ENCODE measurements at regions not wholly inside any gene's neighbourhood (a gene's known extent, or its start where the extent isn't known, plus 50 kb on each side); places are given as distances from the start of the nearest gene placed in this dataset.

DNA sequence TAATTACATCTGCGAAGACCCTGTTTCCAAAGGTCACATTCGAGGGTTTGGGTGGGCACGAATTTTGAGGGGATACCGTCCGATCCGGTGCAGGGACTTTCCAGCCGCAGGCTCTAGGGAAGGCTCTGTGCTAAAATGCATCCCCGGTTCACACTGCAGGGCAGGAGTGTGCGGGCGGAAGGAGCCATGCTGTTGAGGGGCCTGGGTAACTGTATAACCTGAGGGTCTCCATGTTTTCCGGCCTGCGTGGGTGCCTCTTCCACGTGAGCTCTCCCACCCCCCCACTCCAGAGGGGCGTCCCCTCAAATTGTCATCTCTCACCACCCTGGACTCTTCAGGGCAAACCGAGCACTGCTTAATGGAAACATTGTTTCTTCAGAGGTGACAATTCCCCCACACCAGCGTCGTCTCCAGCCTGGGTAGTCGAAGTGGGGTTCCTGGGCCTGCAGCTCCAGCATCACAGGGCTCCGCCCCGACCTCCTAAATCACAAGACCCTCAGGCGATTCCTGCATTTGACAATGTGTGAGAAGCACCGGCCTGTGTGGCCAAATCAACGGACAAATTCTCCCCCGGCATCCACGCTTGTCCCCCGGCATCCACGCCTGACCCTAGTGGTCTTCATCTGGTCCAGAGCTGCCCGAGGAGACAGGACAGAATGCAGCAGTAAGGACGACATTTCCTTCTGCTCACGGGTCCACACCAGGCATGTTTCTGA, 51.2 kb downstream of the FOXL3 start:
- no peaks in the 10 kb centered on the region for H3K27me3 ChIP-seq
- no peak for DNase-seq
- H3K4me1 ChIP-seq (ENCODE audit: insufficient read depth), result no peaks in the 10 kb centered on the region
- H3K4me3 ChIP-seq, result no peak overlapping the region
- no peaks in the 10 kb centered on the region for H3K9me3 ChIP-seq
- H3K36me3 ChIP-seq, result no peaks in the 10 kb centered on the region
- no peak overlapping the region for H3K27ac ChIP-seq
- no peak for TF ChIP-seq POLR2A (IDR thresholded peaks at IDR 0.05)
- TF ChIP-seq, protein P1, sequence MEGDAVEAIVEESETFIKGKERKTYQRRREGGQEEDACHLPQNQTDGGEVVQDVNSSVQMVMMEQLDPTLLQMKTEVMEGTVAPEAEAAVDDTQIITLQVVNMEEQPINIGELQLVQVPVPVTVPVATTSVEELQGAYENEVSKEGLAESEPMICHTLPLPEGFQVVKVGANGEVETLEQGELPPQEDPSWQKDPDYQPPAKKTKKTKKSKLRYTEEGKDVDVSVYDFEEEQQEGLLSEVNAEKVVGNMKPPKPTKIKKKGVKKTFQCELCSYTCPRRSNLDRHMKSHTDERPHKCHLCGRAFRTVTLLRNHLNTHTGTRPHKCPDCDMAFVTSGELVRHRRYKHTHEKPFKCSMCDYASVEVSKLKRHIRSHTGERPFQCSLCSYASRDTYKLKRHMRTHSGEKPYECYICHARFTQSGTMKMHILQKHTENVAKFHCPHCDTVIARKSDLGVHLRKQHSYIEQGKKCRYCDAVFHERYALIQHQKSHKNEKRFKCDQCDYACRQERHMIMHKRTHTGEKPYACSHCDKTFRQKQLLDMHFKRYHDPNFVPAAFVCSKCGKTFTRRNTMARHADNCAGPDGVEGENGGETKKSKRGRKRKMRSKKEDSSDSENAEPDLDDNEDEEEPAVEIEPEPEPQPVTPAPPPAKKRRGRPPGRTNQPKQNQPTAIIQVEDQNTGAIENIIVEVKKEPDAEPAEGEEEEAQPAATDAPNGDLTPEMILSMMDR (IDR thresholded peaks at IDR 0.05), result no peak
- TF ChIP-seq EP300 (IDR thresholded peaks at IDR 0.05), result no peak
- intact Hi-C loops (cut with DNase I), result loop anchor here in 1 of 4 donors (10.0 kb wide), 1 partner anchor 194 kb away; no protein-coding TSS in a partner anchor
- WGBS, 3 donors, result 85 to 89% (median 89%) methylated on average over 30 of the region's 30 CpGs

DNA sequence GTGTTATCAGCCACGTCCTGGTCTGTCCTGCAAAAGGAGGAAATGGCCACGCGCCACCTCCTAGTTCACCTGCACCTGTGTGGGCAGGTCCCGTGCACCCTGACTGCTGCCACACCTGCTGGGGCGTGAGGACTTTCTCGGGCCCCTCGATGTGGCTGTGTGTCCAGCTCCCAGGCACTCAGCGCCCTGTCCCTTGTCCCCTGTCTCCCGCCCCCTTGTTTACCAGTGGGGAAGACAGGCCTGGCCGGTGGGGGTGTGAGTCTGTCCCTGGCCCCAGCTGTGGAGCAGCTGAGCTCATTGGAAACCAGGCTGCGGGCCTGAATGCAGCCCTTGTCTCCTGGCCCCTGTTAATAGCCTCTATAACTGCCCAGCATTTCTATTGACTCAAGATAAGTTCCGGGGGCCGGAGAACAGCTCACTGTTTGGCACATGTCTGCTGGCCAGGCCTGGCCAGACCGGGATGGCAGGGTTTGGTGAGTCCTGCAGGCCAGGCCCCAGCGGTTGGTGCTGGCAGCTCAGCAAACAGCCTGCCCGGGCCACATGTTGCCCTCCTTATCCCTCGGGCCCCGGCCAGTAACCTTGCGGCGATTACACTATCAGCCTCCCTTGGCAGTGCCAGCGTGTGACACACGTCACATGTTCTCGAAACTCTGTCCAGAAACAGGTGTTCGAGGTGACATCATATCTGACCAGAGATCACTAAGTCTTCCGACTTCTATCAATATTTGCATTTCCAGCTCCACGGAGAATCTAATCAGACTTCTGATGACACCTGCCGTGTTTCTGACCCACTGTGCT, 52.1 kb downstream of the FOXL3 start:
- no peaks in the 10 kb centered on the region for H3K4me1 ChIP-seq (ENCODE audit: insufficient read depth)
- DNase-seq, result no peak
- no peaks in the 10 kb centered on the region for H3K36me3 ChIP-seq
- no peaks in the 10 kb centered on the region for H3K27me3 ChIP-seq
- H3K27ac ChIP-seq, result no peak overlapping the region
- intact Hi-C loops (cut with DNase I), result loop anchor here in 1 of 4 donors (10.0 kb wide), 1 partner anchor 193 kb away; no protein-coding TSS in a partner anchor
- H3K4me3 ChIP-seq, result no peak overlapping the region
- TF ChIP-seq, protein P1 (IDR thresholded peaks at IDR 0.05), result no peak
- no peak for TF ChIP-seq EP300 (IDR thresholded peaks at IDR 0.05)
- no peak for TF ChIP-seq POLR2A (IDR thresholded peaks at IDR 0.05)
- H3K9me3 ChIP-seq, result no peaks in the 10 kb centered on the region
- 82 to 88% (median 86%) methylated on average over 26 to 27 of the region's 27 CpGs for WGBS, 3 donors

DNA sequence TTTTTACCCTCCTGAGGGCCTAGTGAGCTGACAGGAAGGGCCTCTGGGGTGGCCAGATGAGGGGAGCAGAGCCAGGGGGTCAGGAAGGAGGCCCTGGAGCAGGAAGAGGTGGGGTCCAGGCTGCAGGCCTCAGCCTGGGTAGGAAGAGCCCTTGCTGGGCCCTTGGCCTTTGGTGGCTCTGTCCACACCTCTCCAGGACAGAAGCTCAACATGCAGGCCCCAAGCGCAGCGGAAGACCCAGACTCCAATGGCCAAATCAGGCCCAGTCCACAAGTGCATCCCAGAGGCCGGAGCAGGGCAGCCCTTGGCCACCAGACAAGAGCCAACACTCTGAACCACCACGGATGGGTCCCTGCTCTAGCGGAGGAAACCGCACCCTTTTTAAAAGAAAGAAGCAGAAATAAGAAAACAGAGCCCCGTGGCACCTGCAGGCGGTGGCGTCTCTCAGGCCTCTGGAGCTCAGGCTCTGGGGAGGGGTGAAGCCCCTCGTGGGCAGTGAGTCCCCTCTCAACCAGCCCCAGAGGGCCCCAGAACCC, 52.8 kb downstream of the FOXL3 start:
- Histone ChIP-seq H3K27ac (no peak overlapping the region), H3K4me3 (no peak overlapping the region), H3K27me3 (no peaks in the 10 kb centered on the region), H3K4me1 (ENCODE audit: insufficient read depth) (no peaks in the 10 kb centered on the region), H3K9me3 (no peaks in the 10 kb centered on the region), H3K36me3 (no peaks in the 10 kb centered on the region)
- intact Hi-C loops (cut with DNase I), result loop anchor here in 1 of 4 donors (10.0 kb wide), 1 partner anchor 192 kb away; no protein-coding TSS in a partner anchor
- TF ChIP-seq POLR2A (IDR thresholded peaks at IDR 0.05), result no peak
- TF ChIP-seq EP300 (IDR thresholded peaks at IDR 0.05), result no peak
- TF ChIP-seq, protein P1 (IDR thresholded peaks at IDR 0.05), result no peak
- WGBS, 3 donors, result 87 to 92% (median 88%) methylated on average over 10 of the region's 10 CpGs
- no peak for DNase-seq

DNA sequence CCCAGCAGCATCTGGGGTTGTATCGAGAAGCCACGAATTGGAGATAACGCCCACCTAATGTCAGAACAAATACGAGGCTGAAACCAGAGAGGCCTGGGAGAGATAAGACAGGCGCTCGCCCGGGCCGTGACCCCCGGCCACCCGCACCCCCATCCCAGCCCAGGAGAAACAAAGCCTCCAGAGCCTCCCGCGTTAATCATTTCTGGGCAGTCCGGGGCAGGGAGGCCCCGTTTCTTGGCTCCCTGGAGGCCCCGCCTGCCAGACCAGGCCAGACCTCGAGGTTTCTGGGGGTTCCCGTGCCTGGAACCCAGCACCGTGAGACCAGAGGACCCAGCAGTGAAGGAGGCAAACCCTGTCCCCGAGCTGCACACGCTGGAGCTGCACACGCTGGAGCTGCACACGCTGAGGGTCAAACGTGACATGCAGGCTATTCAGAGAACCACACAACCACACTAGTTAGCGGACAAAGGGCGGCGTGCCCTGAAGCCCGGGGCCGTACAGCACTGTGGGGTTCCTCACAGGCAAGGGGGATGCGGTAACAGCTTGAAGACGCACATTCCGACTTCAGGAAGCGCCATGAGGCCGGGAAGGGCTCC, 53.4 kb downstream of the FOXL3 start:
- WGBS, 3 donors, result 76 to 78% (median 78%) methylated on average over 33 of the region's 33 CpGs
- Histone ChIP-seq H3K27ac (no peak overlapping the region), H3K4me1 (ENCODE audit: insufficient read depth) (no peaks in the 10 kb centered on the region), H3K36me3 (no peaks in the 10 kb centered on the region), H3K4me3 (no peak overlapping the region), H3K27me3 (no peaks in the 10 kb centered on the region), H3K9me3 (no peaks in the 10 kb centered on the region)
- TF ChIP-seq POLR2A (IDR thresholded peaks at IDR 0.05), result no peak
- TF ChIP-seq, protein P1 (IDR thresholded peaks at IDR 0.05), result no peak
- no peak for TF ChIP-seq EP300 (IDR thresholded peaks at IDR 0.05)
- intact Hi-C loops (cut with DNase I), result loop anchor here in 1 of 4 donors (10.0 kb wide), 1 partner anchor 191 kb away; no protein-coding TSS in a partner anchor
- no peak for DNase-seq
